ENCODE measurements at regions not wholly inside any gene's neighbourhood (a gene's known extent, or its start where the extent isn't known, plus 50 kb on each side); places are given as distances from the start of the nearest gene placed in this dataset.

- TF ChIP-seq RFX5 (IDR thresholded peaks at IDR 0.05; ENCODE audit: low read length) = no peak
- no peak for TF ChIP-seq POLR2AphosphoS5 (IDR thresholded peaks at IDR 0.05; ENCODE audit: low read depth, low read length)
- TF ChIP-seq SIN3A (IDR thresholded peaks at IDR 0.05; ENCODE audit: borderline replicate concordance, low read depth, low read length) = no peak
- no peak for TF ChIP-seq EP300 (IDR thresholded peaks at IDR 0.05; ENCODE audit: borderline replicate concordance in 1 of 2, low read depth in 1 of 2, low read length in 1 of 2)
- TF ChIP-seq PBX3 (IDR thresholded peaks at IDR 0.05) = no peak
- TF ChIP-seq CTCF (IDR thresholded peaks at IDR 0.05) = no peak
- no peak for TF ChIP-seq MAX (IDR thresholded peaks at IDR 0.05; ENCODE audit: low read depth)
- no peak for TF ChIP-seq RCOR1 (IDR thresholded peaks at IDR 0.05; ENCODE audit: low read length)
- TF ChIP-seq CHD2 (IDR thresholded peaks at IDR 0.05; ENCODE audit: low read length, partially characterized antibody) = no peak
- no peak for TF ChIP-seq JUND (IDR thresholded peaks at IDR 0.05)
- no peak for TF ChIP-seq GABPA (IDR thresholded peaks at IDR 0.05; ENCODE audit: low read depth)
- TF ChIP-seq USF2 (IDR thresholded peaks at IDR 0.05; ENCODE audit: borderline replicate concordance, low read depth, low read length) = no peak
Observed at GRCh38 chr7:24212073-24212472, 71.9 kb upstream of the NPY start.

Data from SK-N-SH (cell line).